Nephron progenitor cell (in vitro differentiated cells): ENCODE measurements at regions not wholly inside any gene's neighbourhood (a gene's known extent, or its start where the extent isn't known, plus 50 kb on each side); places are given as distances from the start of the nearest gene placed in this dataset.
A peak's percentile ranks its signal among the peaks of the same experiment; 100 is the strongest.

Experiments
- DNase-seq: peaks from one replicate; pipeline ENCODE4 v3.0.0; 2021
- H3K27ac Mint-ChIP-seq: 2 replicates; pipeline ENCODE4 v1.8.0; 2021; ENCODE audit warnings: mild to moderate bottlenecking, moderate library complexity, mixed read lengths
- H3K27me3 Mint-ChIP-seq: 2 replicates; pipeline ENCODE4 v1.8.0; 2021; ENCODE audit warnings: mild to moderate bottlenecking, low read depth, mixed read lengths; ENCODE audit not compliant: poor library complexity
- H3K36me3 Mint-ChIP-seq: 2 replicates; pipeline ENCODE4 v1.8.0; 2021; ENCODE audit warnings: low read depth, mixed read lengths
- H3K4me1 Mint-ChIP-seq: 2 replicates; pipeline ENCODE4 v1.8.0; 2021; ENCODE audit warnings: mixed read lengths
- H3K4me3 Mint-ChIP-seq: 2 replicates; pipeline ENCODE4 v1.8.0; 2021; ENCODE audit warnings: mild to moderate bottlenecking, moderate library complexity, mixed read lengths
- H3K9me3 Mint-ChIP-seq: 2 replicates; pipeline ENCODE4 v1.8.0; 2021; ENCODE audit warnings: mild to moderate bottlenecking, moderate library complexity, mixed read lengths
- TF ChIP-seq, protein P1 (sequence below): fragments of 200-600 bp; sonication (generic); IDR thresholded peaks from 2 replicates; pipeline ENCODE4 v1.5.0; 2021; ENCODE audit warnings: antibody characterized with exemption

DNA sequence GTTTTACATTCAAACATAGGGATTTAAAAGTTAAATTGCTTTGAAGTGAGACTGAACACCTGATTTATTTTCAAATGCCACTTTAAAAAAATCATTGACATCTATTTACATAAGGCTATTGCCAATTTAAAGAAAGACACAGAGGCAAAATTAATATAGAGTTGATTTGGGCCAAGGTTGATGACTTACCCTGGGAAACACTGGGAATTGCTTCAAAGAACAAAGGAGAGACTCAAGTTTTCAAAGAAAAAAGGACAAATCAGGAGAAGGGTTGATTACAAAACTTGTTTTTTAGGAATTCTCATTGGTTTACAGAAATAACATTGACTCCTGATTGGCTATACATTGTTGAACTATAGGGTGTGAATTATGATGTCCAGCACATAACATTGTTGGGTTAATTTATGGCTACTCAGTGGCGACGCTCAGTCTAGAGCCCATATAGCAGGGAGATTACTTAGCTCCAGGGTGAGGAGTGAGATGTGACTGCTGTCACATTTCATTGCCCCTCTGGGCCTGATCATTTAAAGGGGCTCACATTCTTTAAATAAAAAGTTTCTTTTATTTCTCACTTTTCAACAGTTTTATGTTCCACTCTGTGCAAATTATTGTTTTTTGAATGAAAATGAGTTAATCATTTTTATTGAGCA is 184.6 kb downstream of the SPATA18 start:
- H3K4me1 Mint-ChIP-seq = peaks cover 50% of the 10 kb centered on the region
- H3K36me3 Mint-ChIP-seq = peaks cover 10% of the 10 kb centered on the region
- peak; percentile 8 for DNase-seq
- no peaks in the 10 kb centered on the region for H3K27me3 Mint-ChIP-seq
- H3K9me3 Mint-ChIP-seq = peaks cover 19% of the 10 kb centered on the region
- peak overlapping the region; percentile 77 for H3K27ac Mint-ChIP-seq
- TF ChIP-seq, protein P1, sequence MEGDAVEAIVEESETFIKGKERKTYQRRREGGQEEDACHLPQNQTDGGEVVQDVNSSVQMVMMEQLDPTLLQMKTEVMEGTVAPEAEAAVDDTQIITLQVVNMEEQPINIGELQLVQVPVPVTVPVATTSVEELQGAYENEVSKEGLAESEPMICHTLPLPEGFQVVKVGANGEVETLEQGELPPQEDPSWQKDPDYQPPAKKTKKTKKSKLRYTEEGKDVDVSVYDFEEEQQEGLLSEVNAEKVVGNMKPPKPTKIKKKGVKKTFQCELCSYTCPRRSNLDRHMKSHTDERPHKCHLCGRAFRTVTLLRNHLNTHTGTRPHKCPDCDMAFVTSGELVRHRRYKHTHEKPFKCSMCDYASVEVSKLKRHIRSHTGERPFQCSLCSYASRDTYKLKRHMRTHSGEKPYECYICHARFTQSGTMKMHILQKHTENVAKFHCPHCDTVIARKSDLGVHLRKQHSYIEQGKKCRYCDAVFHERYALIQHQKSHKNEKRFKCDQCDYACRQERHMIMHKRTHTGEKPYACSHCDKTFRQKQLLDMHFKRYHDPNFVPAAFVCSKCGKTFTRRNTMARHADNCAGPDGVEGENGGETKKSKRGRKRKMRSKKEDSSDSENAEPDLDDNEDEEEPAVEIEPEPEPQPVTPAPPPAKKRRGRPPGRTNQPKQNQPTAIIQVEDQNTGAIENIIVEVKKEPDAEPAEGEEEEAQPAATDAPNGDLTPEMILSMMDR = no peak
- no peak overlapping the region for H3K4me3 Mint-ChIP-seq

DNA sequence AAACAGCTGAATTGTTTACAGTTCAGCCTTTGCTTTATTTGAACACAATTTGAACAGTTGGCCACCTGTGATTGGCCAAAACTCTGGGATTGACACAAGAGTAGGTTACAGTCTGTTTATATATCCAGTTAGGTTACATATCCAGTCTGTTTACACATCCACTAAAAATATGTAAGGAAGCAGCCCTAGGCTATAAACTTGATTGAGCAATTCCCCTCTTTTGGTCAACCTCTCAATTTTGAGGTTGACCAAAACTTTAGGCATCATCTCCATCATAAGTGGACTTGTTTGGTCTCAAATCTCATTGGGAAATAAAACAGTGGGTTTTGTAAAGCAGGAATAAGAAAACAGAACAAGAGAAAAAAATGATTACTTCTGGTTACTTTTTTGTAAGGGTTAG is 190.8 kb downstream of the SPATA18 start:
- H3K27ac Mint-ChIP-seq = no peak overlapping the region
- H3K4me1 Mint-ChIP-seq = peaks cover 26% of the 10 kb centered on the region
- H3K4me3 Mint-ChIP-seq = no peak overlapping the region
- peaks cover 23% of the 10 kb centered on the region for H3K9me3 Mint-ChIP-seq
- TF ChIP-seq, protein P1 = no peak
- H3K36me3 Mint-ChIP-seq = peaks cover 15% of the 10 kb centered on the region
- no peaks in the 10 kb centered on the region for H3K27me3 Mint-ChIP-seq
- DNase-seq = no peak

DNA sequence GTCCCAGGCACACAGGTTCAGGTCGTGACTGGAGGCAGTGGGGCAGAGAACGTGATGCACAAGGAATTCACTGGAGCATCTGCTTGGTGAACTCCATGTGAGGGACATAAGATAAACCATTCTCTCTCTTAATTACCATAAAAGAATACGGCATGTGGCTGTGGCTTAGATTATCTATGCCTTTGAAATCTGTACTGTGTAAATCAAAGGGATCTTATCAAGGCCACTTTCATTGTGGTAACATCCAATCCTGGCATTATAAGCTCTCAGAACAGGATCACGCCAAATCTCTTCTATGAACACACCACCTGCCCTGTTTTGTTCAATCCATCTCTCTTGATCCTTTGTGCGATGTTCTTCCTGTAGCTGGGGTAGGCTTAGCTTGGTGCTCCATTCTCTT is 192.3 kb downstream of the SPATA18 start:
- no peak for DNase-seq
- Mint-ChIP-seq H3K4me1 (peaks cover 23% of the 10 kb centered on the region), H3K27ac (no peak overlapping the region), H3K4me3 (no peak overlapping the region), H3K27me3 (no peaks in the 10 kb centered on the region), H3K36me3 (peaks cover 12% of the 10 kb centered on the region), H3K9me3 (peaks cover 18% of the 10 kb centered on the region)
- TF ChIP-seq, protein P1 = no peak

DNA sequence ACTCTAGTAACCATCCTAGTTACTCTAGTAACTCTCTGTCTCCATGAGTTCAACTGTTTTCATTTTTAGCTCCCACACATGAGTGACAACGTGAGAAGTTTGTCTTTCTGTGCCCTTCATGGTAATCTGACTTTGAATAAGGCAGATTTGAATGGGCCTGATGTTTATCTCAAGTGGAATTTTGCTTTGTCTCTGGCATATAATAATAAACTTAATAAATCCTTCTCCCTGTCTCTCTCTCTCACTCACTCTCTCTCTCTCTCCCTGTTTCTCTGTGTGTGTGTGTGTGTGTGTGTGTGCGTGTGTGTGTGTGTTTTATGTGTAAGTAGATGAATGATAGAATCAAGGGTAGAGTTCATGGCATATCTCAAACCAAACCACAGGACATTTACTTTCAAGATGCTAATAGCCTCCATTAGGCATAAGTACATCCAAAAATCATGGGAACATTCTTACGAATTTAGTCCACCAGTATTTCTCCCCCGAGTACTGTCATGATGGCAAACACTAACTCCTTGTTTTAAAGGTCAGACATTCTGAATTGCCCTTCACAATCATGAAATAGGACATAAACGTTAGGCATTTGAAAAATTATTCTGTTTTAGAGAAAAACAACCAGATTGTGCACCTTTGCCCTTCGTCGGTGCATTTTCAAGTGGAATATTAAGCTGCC is 193.1 kb downstream of the SPATA18 start:
- peaks cover 18% of the 10 kb centered on the region for H3K9me3 Mint-ChIP-seq
- no peaks in the 10 kb centered on the region for H3K27me3 Mint-ChIP-seq
- no peak for DNase-seq
- TF ChIP-seq, protein P1 = no peak
- peaks cover 23% of the 10 kb centered on the region for H3K4me1 Mint-ChIP-seq
- no peak overlapping the region for H3K4me3 Mint-ChIP-seq
- peaks cover 12% of the 10 kb centered on the region for H3K36me3 Mint-ChIP-seq
- no peak overlapping the region for H3K27ac Mint-ChIP-seq

DNA sequence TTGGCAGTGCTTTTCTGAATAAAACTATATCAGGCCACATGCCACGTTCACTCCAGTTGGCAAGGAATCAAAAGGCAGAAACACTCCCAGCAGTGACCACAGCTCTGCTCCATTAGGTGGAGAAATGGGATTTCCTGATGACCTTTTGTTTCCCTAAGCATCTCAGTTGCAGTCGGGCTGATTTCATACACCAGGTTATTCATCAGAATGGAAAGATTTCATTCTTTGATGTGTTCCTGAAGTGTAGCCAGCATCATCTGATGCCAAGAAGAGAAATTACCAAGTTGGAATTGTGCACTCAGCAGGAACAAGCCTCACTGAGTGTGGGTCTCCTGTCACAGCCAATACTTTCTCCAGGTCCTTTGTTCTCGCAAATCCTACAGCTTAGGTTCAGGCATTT is 193.7 kb downstream of the SPATA18 start:
- no peak for DNase-seq
- no peaks in the 10 kb centered on the region for H3K27me3 Mint-ChIP-seq
- peak overlapping the region; percentile 43 for H3K27ac Mint-ChIP-seq
- peaks cover 12% of the 10 kb centered on the region for H3K36me3 Mint-ChIP-seq
- H3K4me1 Mint-ChIP-seq = peaks cover 29% of the 10 kb centered on the region
- H3K9me3 Mint-ChIP-seq = peaks cover 17% of the 10 kb centered on the region
- TF ChIP-seq, protein P1 = no peak
- no peak overlapping the region for H3K4me3 Mint-ChIP-seq

DNA sequence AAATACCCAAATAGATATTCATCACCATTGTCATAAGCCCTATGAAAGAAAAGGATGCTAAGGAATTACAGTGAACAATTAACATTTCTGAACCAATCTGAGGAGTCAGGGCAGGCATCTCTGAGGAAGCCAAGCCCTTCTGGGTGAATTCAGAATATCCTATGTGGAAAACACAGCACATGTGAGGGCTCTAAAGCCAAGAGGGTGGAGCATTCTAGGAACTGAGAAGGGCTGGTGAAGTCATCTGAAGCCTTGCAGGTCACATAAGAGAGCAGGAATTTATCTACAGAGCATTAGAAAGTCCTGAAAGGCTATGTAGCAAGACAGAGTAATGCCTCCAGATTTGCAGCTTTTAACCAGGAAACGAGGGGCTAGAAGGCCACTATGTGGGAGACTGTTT is 195.7 kb downstream of the SPATA18 start:
- H3K27ac Mint-ChIP-seq = peak overlapping the region; percentile 18
- peaks cover 38% of the 10 kb centered on the region for H3K4me1 Mint-ChIP-seq
- DNase-seq = no peak
- peaks cover 3% of the 10 kb centered on the region for H3K36me3 Mint-ChIP-seq
- peaks cover 9% of the 10 kb centered on the region for H3K9me3 Mint-ChIP-seq
- no peaks in the 10 kb centered on the region for H3K27me3 Mint-ChIP-seq
- H3K4me3 Mint-ChIP-seq = no peak overlapping the region
- TF ChIP-seq, protein P1 = no peak
